Tibial nerve (tissue), 4 donors: ENCODE measurements at regions not wholly inside any gene's neighbourhood (a gene's known extent, or its start where the extent isn't known, plus 50 kb on each side); places are given as distances from the start of the nearest gene placed in this dataset.

ENCODE experiments used
- DNase-seq, 2 donors: peaks; one replicate each; pipeline ENCODE4 v3.0.0-alpha.2; 2019; ENCODE audit warnings: low spot score in 2 of 2
- H3K27ac ChIP-seq, 4 donors: fragments of 200-600 bp; sonication (generic) in 3 of 4; one replicate each; pipeline ENCODE4 v1.5.1; 2017 to 2019; ENCODE audit warnings: mild to moderate bottlenecking in 1 of 4
- H3K27me3 ChIP-seq, 2 donors: fragments of 200-600 bp; sonication (generic) in 1 of 2; one replicate each; pipeline versions ENCODE4 v1.5.1 to v1.6.0; 2017 to 2019
- H3K36me3 ChIP-seq, 3 donors: fragments of 200-600 bp; sonication (generic); one replicate each; pipeline ENCODE4 v1.5.1; 2018 to 2019
- H3K4me1 ChIP-seq, 4 donors: fragments of 200-600 bp; sonication (generic) in 3 of 4; one replicate each; pipeline ENCODE4 v1.5.1; 2017 to 2019
- H3K4me3 ChIP-seq, 4 donors: fragments of 200-600 bp; sonication (generic) in 3 of 4; one replicate each; pipeline ENCODE4 v1.5.1; 2017 to 2019; ENCODE audit warnings: mild to moderate bottlenecking in 1 of 4, moderate library complexity in 1 of 4
- H3K9me3 ChIP-seq, 4 donors: fragments of 200-600 bp; sonication (generic) in 3 of 4; one replicate each; pipeline ENCODE4 v1.5.1; 2017 to 2019
- CTCF ChIP-seq, 5 experiments: fragments of 200-600 bp in 3 of 5; fragments of 450-650 bp in 2 of 5; sonication (generic) in 3 of 5; IDR thresholded peaks; one replicate each; pipeline ENCODE4 v1.5.1; 2016 to 2019; ENCODE audit warnings: antibody characterized with exemption in 5 of 5, mild to moderate bottlenecking in 3 of 5, moderate library complexity in 2 of 5
- EP300 ChIP-seq, 2 donors: sonication (generic); formaldehyde crosslinking; IDR thresholded peaks; one replicate each; pipeline ENCODE4 v1.6.1; 2017; ENCODE audit warnings: antibody characterized with exemption in 2 of 2, mild to moderate bottlenecking in 1 of 2
- POLR2A ChIP-seq, 2 donors: fragments of 450-650 bp; IDR thresholded peaks; one replicate each; pipeline ENCODE4 v1.6.1; 2017; ENCODE audit warnings: antibody characterized with exemption in 2 of 2, mild to moderate bottlenecking in 2 of 2, moderate library complexity in 2 of 2
- WGBS, 2 donors: methylation state at CpG; one replicate each; pipeline ENCODE4 v1.1.5; 2018; 5-methylcytosine and 5-hydroxymethylcytosine counted together

GRCh38 chr12:105502426-105502930, 172.0 kb downstream of the C12orf75 start:
- H3K36me3 ChIP-seq: no peaks in the 10 kb centered on the region
- H3K4me1 ChIP-seq: peaks cover 0 to 3% (median 0%) of the 10 kb centered on the region in 4 donors
- no peak overlapping the region for H3K27ac ChIP-seq
- no peak for DNase-seq
- no peak overlapping the region for H3K4me3 ChIP-seq
- no peaks in the 10 kb centered on the region for H3K27me3 ChIP-seq
- TF ChIP-seq EP300 (IDR thresholded peaks at IDR 0.05) (no peak), POLR2A (IDR thresholded peaks at IDR 0.05) (no peak), CTCF (IDR thresholded peaks at IDR 0.05) (no peak)
- WGBS, 2 donors: 39 to 53% methylated on average over 4 of the region's 4 CpGs
- H3K9me3 ChIP-seq: peaks cover 0 to 9% (median 0%) of the 10 kb centered on the region in 4 donors

- Histone ChIP-seq H3K4me1 (peaks cover 0 to 6% (median 0%) of the 10 kb centered on the region in 4 donors), H3K36me3 (no peaks in the 10 kb centered on the region), H3K9me3 (no peaks in the 10 kb centered on the region), H3K27me3 (no peaks in the 10 kb centered on the region), H3K27ac (no peak overlapping the region), H3K4me3 (no peak overlapping the region)
- WGBS, 2 donors: 76 to 100% methylated on average over 1 of the region's 1 CpG
- DNase-seq: no peak
- TF ChIP-seq POLR2A (IDR thresholded peaks at IDR 0.05) (no peak), EP300 (IDR thresholded peaks at IDR 0.05) (no peak), CTCF (IDR thresholded peaks at IDR 0.05) (no peak)
Measured at GRCh38 chr12:105503619-105504018, 173.1 kb downstream of the C12orf75 start.

GRCh38 chr12:105504286-105504685, 173.8 kb downstream of the C12orf75 start:
- 93 to 95% methylated on average over 7 of the region's 7 CpGs for WGBS, 2 donors
- Histone ChIP-seq H3K36me3 (no peaks in the 10 kb centered on the region), H3K4me1 (peaks cover 0 to 6% (median 0%) of the 10 kb centered on the region in 4 donors), H3K9me3 (no peaks in the 10 kb centered on the region), H3K27ac (no peak overlapping the region), H3K4me3 (no peak overlapping the region), H3K27me3 (no peaks in the 10 kb centered on the region)
- DNase-seq: no peak
- TF ChIP-seq CTCF (IDR thresholded peaks at IDR 0.05) (no peak), EP300 (IDR thresholded peaks at IDR 0.05) (no peak), POLR2A (IDR thresholded peaks at IDR 0.05) (no peak)

GRCh38 chr12:105506678-105507310, 176.3 kb downstream of the C12orf75 start:
- TF ChIP-seq EP300 (IDR thresholded peaks at IDR 0.05) (no peak), CTCF (IDR thresholded peaks at IDR 0.05) (no peak), POLR2A (IDR thresholded peaks at IDR 0.05) (no peak)
- H3K9me3 ChIP-seq: no peaks in the 10 kb centered on the region
- 72 to 92% methylated on average over 1 of the region's 1 CpG for WGBS, 2 donors
- DNase-seq: no peak
- H3K4me3 ChIP-seq: no peak overlapping the region
- H3K27me3 ChIP-seq: no peaks in the 10 kb centered on the region
- H3K4me1 ChIP-seq: peaks cover 0 to 6% (median 0%) of the 10 kb centered on the region in 4 donors
- H3K36me3 ChIP-seq: no peaks in the 10 kb centered on the region
- H3K27ac ChIP-seq: no peak overlapping the region

GRCh38 chr12:105507311-105508038, 177.0 kb downstream of the C12orf75 start:
- Histone ChIP-seq H3K27me3 (no peaks in the 10 kb centered on the region), H3K27ac (no peak overlapping the region), H3K4me1 (peaks cover 0 to 6% (median 0%) of the 10 kb centered on the region in 4 donors), H3K9me3 (no peaks in the 10 kb centered on the region), H3K4me3 (no peak overlapping the region), H3K36me3 (no peaks in the 10 kb centered on the region)
- no peak for TF ChIP-seq EP300 (IDR thresholded peaks at IDR 0.05)
- TF ChIP-seq POLR2A (IDR thresholded peaks at IDR 0.05): no peak
- TF ChIP-seq CTCF (IDR thresholded peaks at IDR 0.05): no peak
- 36 to 37% methylated on average over 10 of the region's 10 CpGs for WGBS, 2 donors
- no peak for DNase-seq
